ENCODE measurements at regions not wholly inside any gene's neighbourhood (a gene's known extent, or its start where the extent isn't known, plus 50 kb on each side); places are given as distances from the start of the nearest gene placed in this dataset.
"Not testable (repeated sequence)": the region's sequence is repeated elsewhere in the genome, so short reads cannot be mapped to it uniquely, and the experiment has no call there.

GRCh38 chr3:839981-840380 lies 252.8 kb upstream of the CNTN6 start:
- no peak for DNase-seq

GRCh38 chr3:851098-851790 lies 241.6 kb upstream of the CNTN6 start:
- no peak for DNase-seq

DNA sequence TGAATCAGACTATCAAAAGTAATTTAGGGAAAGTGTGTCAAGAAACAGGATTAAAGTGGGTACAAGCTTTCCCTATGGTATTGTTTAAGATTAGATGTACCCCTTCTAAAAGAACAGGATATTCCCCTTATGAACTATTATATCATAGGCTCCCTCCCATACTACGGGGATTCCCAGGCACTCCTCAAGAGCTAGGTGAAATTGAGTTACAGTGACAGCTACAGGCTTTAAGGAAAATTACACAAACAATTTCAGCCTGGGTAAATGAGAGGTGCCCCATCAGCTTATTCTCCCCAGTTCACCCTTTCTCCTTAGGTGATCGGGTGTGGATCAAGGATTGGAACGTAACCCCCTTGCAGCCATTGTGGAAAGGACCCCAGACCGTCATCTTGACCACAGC lies 240.8 kb upstream of the CNTN6 start:
- no peak for DNase-seq

DNA sequence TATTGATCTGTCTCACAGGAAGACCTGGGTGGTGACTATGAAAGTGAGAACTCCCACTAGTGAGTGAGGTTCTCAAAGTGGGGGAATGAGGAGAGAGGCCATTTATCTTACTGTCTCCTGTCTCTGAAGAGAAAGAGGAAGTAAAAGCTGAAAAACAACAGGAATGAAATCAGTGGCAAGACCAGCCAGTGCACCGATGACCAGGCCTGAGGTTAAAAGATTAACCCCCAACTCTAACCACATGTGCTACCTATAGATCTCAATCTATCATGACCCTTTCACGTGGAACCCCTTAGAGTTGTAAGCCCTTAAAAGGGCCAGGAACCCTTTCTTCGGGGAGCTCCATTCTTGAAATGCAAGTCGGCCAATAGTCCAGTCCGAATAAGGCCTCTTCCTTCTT lies 239.3 kb upstream of the CNTN6 start:
- no peak for DNase-seq

- DNase-seq: no peak
Observed at GRCh38 chr3:859135-859534, 233.7 kb upstream of the CNTN6 start.

DNA sequence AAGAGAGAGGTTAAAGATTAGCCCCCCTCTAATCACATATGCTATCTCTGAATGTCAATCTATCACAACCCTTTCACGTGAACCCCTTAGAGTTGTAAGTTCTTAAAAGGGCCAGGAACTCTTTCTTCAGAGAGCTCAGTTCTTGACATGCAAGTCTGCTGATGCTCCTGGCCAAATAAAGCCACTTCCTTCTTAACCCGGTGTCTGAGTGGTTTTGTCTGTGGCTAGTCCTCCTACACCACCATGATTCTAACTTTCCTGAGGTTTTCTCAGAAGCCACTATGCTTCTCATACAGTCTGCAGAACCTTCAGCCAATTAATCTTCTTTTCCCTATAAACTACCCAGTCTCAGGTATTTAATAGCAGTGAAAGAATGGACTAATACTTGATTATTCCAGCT lies 231.1 kb upstream of the CNTN6 start:
- no peak for DNase-seq

- no peak for DNase-seq
Observed at GRCh38 chr3:869269-869668, 223.6 kb upstream of the CNTN6 start.

- DNase-seq: no peak
Observed at GRCh38 chr3:869734-870133, 223.1 kb upstream of the CNTN6 start.

- DNase-seq: no peak
Observed at GRCh38 chr3:871651-872050, 221.2 kb upstream of the CNTN6 start.

DNA sequence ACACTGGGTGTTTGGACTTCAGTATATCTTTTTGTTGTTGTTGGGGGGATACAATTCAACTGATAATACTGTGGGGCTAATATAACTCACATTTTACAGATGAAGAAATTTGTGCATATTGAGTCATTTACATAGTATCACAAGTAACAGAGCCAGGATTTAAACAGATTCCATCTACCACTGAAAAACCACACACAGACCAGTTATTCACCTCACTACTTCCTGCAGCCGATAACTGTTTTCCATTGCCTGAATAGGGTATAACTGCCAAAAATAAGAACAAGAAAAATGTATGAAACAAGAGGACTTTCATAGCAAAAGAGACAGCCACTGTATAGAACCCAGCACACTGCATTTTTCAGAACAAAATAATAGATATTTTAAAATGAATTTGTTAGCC lies 215.8 kb upstream of the CNTN6 start:
- no peak for DNase-seq

- no peak for DNase-seq
Observed at GRCh38 chr3:878746-879145, 214.1 kb upstream of the CNTN6 start.

DNA sequence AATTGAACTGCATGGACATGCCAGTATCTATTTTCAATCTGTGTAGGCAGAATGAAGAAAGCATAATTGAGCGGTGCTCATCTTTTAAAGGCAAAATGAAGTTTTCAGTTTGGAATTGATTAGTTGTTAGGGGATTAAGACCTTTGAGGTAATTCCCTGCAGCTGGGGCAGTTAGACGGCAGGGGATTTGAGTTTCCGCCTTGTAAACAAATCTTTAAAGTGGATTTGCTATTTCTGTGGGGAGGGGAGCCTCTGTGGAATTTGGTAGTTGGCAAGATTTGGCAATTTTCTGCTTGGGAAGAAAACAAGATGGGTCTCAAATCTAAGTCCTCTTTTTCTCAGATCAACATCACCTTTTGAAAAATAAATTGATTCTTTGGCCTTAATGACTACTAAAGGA lies 212.5 kb upstream of the CNTN6 start:
- no peak for DNase-seq

DNA sequence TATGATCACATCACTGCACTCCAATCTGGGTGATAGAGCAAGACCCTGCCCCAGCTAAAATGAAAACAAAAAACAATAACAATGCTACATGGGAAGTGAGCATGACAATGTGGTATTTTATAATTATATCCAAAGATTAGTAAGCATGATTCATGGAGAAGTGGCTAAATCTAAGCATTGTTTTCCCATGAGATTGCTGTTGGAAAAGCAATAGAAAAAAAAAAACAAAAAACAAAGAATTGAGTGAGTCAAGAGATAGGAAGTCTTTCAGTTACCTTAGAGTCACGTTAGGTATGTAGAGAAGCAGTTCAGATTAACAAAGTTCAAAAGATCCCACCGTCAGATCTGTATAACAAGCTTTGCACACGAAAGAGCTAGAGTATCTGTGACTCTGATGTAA lies 210.3 kb upstream of the CNTN6 start:
- no peak for DNase-seq

GRCh38 chr3:901953-902778 lies 190.7 kb upstream of the CNTN6 start:
- DNase-seq: no peak

DNA sequence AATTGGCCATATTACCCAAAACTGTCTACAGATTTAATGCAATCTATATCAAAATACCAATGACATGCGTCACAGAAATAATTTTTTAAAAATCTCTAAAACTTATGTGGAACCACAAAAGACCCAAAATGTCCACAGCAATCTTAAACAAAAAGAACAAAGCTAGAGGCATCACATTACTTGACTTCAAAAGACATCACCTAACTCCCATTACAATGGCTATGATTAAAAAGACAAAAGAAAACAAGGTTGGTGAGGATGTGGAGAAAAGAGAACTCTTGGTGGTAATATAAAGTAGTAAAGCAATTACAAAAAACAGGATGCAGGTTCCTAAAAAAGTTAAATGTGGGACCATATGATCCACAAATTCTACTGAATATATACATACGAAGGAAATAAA lies 187.6 kb upstream of the CNTN6 start:
- no peak for DNase-seq

DNA sequence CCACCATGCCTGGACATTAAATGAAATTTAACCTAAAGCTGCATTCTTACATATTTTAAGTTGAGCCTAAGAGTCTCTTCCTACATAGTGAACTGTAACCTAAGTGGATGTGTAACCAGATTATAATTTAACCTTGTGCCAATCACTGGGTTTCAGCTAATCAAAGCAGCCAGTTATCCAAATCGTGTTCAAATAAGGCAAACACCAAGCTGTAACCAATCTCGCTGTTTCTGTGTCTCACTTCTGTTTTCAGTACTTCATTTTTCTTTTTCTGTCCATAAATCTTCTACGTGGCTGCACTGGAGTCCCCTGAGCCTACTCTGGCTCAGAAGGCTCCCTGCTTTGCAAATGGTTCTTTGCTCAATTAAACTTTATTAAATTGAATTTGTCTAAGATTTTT lies 186.1 kb upstream of the CNTN6 start:
- DNase-seq: no peak

DNA sequence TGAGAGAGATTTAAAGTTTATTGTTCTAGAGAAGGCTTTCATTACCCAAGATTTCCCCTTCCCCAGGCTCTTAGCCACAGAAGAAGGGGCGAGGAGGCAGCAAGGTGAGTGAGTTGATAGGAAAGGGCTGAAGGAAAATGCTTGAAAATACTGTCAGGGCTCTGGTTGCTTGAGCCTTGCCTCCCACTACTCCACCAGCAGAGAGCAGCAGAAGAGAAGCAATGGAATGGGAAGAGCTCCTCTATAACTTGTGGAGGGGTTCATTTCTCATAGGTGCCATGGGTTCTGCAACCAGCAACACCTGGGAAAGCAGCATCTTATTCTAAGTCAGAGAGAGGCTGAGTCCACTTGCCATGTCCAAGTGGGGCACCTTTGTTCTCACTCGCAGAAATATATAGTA lies 184.0 kb upstream of the CNTN6 start:
- DNase-seq: no peak

DNA sequence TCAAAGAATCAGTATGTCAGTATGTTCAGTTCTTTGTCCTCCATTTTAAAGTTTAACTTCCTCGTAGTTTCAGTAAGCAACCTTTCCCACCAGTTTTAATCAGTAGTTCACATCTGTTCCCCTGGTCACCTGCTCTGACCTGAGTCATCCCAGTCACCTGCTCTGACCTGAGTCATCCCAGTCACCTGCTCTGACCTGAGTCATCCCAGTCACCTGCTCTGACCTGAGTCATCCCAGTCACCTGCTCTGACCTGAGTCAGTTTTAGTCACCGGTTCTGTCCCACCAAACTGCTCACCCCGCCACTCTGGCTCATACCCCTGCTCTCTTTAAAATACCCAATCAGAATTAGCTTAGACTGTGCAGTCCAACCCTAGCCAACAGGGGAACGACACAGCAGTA lies 180.1 kb upstream of the CNTN6 start:
- not testable (repeated sequence) for DNase-seq

GRCh38 chr3:923161-923910 lies 169.5 kb upstream of the CNTN6 start:
- DNase-seq: no peak

DNA sequence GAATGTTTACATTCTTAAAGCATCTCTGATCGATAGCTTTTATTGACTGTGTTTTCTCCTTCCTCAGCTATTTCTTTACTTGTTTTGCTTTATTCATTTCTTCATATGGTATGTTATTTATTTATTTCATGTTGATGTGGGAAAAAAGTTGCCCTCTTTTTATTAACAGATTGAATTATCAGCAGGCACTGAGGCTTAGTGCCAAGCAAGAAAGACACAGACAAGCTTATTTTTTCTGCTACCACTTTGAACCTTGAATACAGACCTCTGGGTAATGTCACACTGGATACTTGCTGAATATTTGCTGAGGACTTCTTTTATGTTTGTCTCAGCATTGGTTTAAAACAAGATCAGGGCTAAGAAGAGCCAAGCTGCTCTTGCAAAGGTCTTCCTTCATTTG lies 162.0 kb upstream of the CNTN6 start:
- DNase-seq: no peak

- no peak for DNase-seq
Observed at GRCh38 chr3:933326-933725, 159.5 kb upstream of the CNTN6 start.

GRCh38 chr3:944786-945185 lies 148.0 kb upstream of the CNTN6 start:
- DNase-seq: no peak

- no peak for DNase-seq
Observed at GRCh38 chr3:945738-946137, 147.1 kb upstream of the CNTN6 start.

DNA sequence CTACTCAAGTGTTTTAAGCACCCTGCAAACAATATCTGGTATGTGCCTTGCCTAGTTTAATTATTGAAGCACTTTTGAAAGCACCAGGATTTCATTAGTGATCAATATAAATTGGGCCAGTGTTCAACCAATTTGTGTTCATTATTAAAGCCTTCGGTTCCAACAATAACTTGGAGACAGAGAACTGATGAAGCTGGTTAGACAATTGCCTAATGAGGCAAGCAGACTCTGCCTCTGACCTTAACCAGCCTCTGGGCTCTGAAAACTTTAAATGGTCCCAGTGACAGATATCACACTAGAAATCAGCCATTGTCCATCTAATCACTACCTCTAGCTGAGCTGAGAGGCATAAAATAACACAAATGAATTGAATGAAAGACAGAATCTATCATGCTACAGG lies 139.9 kb upstream of the CNTN6 start:
- DNase-seq: no peak
